Effector memory CD4-positive, alpha-beta T cell (primary cell): ENCODE measurements at regions not wholly inside any gene's neighbourhood (a gene's known extent, or its start where the extent isn't known, plus 50 kb on each side); places are given as distances from the start of the nearest gene placed in this dataset.

Source experiments
- DNase-seq, 3 donors: peaks; one replicate each; pipeline ENCODE4 v3.0.0-alpha.2; 2020
- H3K27ac ChIP-seq: 2 replicates; pipeline ENCODE4 v1.7.0; 2013; ENCODE audit warnings: mild to moderate bottlenecking, low read length, moderate library complexity; ENCODE audit not compliant: insufficient read depth, poor library complexity, severe bottlenecking
- H3K27me3 ChIP-seq: replicated peaks from 2 replicates; pipeline ENCODE4 v1.7.0; 2013; ENCODE audit warnings: mild to moderate bottlenecking, low read length; ENCODE audit not compliant: insufficient read depth, control insufficient read depth, poor library complexity, severe bottlenecking
- H3K36me3 ChIP-seq: 2 replicates; pipeline ENCODE4 v1.7.0; 2013; ENCODE audit warnings: mild to moderate bottlenecking, low read length, moderate library complexity; ENCODE audit not compliant: control insufficient read depth, insufficient read depth
- H3K4me1 ChIP-seq: 2 replicates; pipeline ENCODE4 v1.7.0; 2013; ENCODE audit warnings: low read length, mild to moderate bottlenecking; ENCODE audit not compliant: control insufficient read depth, insufficient read depth, poor library complexity, severe bottlenecking
- H3K4me3 ChIP-seq: 2 replicates; pipeline ENCODE4 v1.7.0; 2013; ENCODE audit warnings: low read length, low read depth, mild to moderate bottlenecking; ENCODE audit not compliant: insufficient read depth, poor library complexity, severe bottlenecking
- H3K9me3 ChIP-seq: 2 replicates; pipeline ENCODE4 v1.7.0; 2013; ENCODE audit warnings: mild to moderate bottlenecking, low read length, moderate library complexity; ENCODE audit not compliant: control insufficient read depth

GRCh38 chr2:126761256-126761980, 105.5 kb downstream of the GYPC start:
- Histone ChIP-seq H3K4me3 (peak overlapping the region; percentile 24), H3K36me3 (no peaks in the 10 kb centered on the region), H3K27me3 (no peaks in the 10 kb centered on the region), H3K27ac (no peak overlapping the region), H3K4me1 (peaks cover 22% of the 10 kb centered on the region), H3K9me3 (no peaks in the 10 kb centered on the region)
- DNase-seq: no peak

DNA sequence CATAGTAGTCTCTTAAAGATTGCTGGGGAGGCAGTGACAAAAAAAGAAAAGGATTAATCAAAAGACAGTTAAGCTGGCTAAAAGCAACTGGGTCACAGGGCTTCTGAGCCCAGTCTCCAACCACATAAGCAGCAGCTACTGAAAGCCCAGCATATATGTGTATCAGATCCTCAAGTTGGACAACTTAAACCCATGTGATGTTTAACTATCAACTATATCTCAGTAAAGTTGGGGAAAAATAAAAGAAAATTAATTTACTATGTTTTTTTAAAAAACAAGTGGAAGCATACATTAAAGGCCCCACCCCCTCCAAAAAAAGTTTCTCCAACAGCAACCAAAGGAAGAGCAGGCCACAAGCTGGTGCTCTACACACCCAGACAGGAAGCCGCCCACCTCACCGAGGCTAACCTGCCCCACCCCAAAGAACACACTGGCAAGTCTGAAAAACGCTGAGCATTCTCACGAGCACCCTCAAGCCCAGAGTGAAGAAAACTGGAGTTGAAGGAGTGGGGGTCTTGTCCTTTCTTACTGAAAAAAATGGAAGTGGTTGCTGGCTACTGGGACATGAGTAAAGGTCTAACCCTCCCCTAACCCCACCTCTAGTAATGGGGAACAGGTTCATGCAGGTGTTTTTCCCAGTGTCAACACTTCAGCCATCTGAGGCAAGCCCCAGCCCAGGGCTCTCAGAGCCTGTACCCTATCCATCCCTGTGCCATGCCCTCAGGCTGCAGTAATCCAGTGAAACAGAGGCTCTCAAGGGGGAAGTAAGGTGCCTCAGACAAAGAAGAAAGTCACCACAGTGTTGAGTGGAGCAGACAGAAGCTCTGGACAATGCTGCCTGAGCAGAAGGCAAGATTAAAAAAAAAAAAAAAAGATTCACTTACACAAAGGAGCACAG, 106.3 kb downstream of the GYPC start:
- Histone ChIP-seq H3K27me3 (no peaks in the 10 kb centered on the region), H3K9me3 (no peaks in the 10 kb centered on the region), H3K36me3 (no peaks in the 10 kb centered on the region), H3K4me3 (peak overlapping the region; percentile 24), H3K4me1 (peaks cover 22% of the 10 kb centered on the region), H3K27ac (peak overlapping the region; percentile 29)
- peak; percentile 15 to 23 (median 15) for DNase-seq

- H3K36me3 ChIP-seq: no peaks in the 10 kb centered on the region
- no peak overlapping the region for H3K4me3 ChIP-seq
- no peak overlapping the region for H3K27ac ChIP-seq
- peaks cover 22% of the 10 kb centered on the region for H3K4me1 ChIP-seq
- no peak for DNase-seq
- no peaks in the 10 kb centered on the region for H3K27me3 ChIP-seq
- no peaks in the 10 kb centered on the region for H3K9me3 ChIP-seq
Observed at GRCh38 chr2:126764686-126765265, 108.8 kb downstream of the GYPC start.

DNA sequence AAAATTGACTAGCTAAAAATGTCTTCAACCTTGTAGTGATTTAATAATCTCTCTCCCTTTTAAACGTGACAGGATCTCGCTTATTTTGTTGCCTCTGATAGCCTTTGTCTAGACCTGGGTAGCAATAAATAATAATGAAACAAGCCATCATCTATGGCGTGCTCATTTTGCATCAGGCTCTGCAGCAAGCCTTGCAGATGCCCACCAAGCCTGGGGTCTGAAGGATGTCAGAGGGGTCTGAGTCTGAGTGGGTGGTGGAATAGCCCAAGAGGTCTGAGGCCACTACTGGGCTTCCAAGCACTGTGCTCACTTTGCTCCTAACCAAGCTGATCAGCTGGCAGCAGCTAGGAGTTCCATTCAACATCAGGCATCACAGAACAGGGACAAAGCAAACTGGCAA, 109.4 kb downstream of the GYPC start:
- no peak overlapping the region for H3K27ac ChIP-seq
- no peak for DNase-seq
- no peaks in the 10 kb centered on the region for H3K27me3 ChIP-seq
- H3K9me3 ChIP-seq: no peaks in the 10 kb centered on the region
- no peaks in the 10 kb centered on the region for H3K36me3 ChIP-seq
- H3K4me1 ChIP-seq: peaks cover 21% of the 10 kb centered on the region
- no peak overlapping the region for H3K4me3 ChIP-seq

DNA sequence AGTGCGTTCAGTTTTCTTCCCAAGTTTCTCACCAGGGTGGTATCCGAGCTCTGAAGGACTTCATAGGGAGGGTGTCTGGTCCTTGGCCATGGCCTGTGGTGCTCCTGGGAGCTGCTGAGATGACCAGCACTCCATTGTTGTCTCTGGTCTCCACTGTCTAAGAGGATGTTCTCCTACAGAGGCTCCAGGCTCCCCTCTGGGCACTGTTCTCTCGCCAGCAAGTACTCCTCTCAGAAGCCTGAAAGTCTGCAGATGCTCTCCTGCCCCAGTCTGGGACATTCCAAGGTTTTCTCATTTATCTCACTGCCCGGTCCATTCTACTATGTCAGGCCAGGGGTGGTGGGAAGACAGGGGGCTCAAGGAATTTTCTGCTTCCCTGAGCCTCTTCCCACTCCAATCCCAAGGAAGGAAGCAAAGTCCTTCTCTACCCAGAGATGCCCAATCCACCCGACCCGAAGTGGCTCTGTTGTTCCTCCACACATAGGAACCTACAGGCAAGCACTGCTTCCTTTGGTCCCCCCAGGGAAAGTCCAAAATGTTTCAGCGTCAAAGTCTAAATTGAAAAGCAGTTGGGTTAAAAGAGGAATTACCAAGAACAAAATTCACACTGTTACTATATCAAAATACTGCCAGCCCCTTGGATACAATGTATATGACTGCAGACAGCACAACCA, 110.5 kb downstream of the GYPC start:
- Histone ChIP-seq H3K9me3 (no peaks in the 10 kb centered on the region), H3K4me3 (no peak overlapping the region), H3K36me3 (no peaks in the 10 kb centered on the region), H3K4me1 (peaks cover 12% of the 10 kb centered on the region), H3K27me3 (no peaks in the 10 kb centered on the region), H3K27ac (no peak overlapping the region)
- DNase-seq: no peak

DNA sequence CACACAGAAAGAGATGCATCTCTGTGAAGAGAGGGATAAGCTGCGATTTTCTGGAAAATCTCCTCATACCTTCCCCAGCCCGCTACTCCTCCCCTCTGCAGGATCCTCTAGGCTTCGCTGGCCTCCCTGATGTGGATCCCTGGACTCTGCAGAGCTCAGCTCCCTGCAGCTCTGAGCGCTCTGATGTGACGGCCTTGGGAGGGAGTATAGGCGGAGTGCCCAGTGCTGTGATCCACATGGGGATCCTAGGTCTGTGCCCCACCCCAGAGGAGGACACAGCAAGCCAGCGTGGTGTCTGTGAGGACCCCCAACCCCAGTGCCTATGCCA, 111.0 kb downstream of the GYPC start:
- H3K4me1 ChIP-seq: peaks cover 7% of the 10 kb centered on the region
- H3K4me3 ChIP-seq: no peak overlapping the region
- no peak overlapping the region for H3K27ac ChIP-seq
- H3K27me3 ChIP-seq: no peaks in the 10 kb centered on the region
- no peak for DNase-seq
- no peaks in the 10 kb centered on the region for H3K36me3 ChIP-seq
- H3K9me3 ChIP-seq: no peaks in the 10 kb centered on the region

DNA sequence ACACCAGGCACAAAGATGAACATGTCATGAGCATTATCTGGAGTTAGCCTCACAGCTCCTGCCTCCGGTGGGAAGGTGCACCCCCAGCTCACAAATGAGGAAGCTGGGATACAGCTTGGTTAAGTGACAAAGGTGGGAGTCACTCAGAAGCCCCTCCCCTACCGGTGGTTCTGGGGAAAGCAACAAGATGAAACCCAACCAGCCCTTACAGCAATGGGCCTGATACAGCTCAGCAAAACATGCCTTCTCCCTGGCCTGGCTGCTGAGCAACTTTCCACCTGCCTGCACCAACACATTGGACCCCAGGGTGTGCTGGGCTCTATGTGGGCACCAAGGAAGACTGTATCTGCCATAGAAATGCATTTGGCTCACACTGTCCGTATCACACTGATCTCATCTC, 113.2 kb downstream of the GYPC start:
- Histone ChIP-seq H3K27me3 (no peaks in the 10 kb centered on the region), H3K4me3 (no peak overlapping the region), H3K9me3 (no peaks in the 10 kb centered on the region), H3K36me3 (no peaks in the 10 kb centered on the region), H3K4me1 (no peaks in the 10 kb centered on the region), H3K27ac (no peak overlapping the region)
- no peak for DNase-seq

GRCh38 chr2:126770466-126770865, 114.5 kb downstream of the GYPC start:
- H3K4me3 ChIP-seq: no peak overlapping the region
- H3K4me1 ChIP-seq: no peaks in the 10 kb centered on the region
- H3K9me3 ChIP-seq: no peaks in the 10 kb centered on the region
- no peak overlapping the region for H3K27ac ChIP-seq
- no peaks in the 10 kb centered on the region for H3K36me3 ChIP-seq
- no peaks in the 10 kb centered on the region for H3K27me3 ChIP-seq
- DNase-seq: no peak

DNA sequence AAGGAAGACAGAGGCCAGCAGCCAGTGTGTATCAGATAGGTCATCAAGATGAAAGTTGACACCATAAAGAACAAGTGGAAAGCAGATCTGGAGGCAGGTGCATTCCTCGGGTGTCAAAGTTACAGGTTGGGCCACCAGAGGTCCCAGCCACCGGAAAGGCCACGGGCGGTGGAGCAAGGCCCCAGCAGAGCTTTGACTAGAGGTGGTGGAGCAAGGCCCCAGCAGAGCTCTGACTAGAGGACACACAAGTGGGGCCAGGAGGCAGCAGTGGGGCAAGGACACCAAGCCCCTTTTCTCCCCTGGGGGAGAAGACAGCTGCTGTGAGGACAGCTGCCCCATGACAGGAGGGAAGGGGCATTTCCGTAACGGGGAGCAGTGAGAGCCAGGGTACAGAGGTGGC, 115.1 kb downstream of the GYPC start:
- Histone ChIP-seq H3K27ac (no peak overlapping the region), H3K9me3 (no peaks in the 10 kb centered on the region), H3K4me1 (no peaks in the 10 kb centered on the region), H3K27me3 (no peaks in the 10 kb centered on the region), H3K4me3 (no peak overlapping the region), H3K36me3 (no peaks in the 10 kb centered on the region)
- no peak for DNase-seq
